ENCODE measurements at regions not wholly inside any gene's neighbourhood (a gene's known extent, or its start where the extent isn't known, plus 50 kb on each side); places are given as distances from the start of the nearest gene placed in this dataset.
"Not testable (repeated sequence)": the region's sequence is repeated elsewhere in the genome, so short reads cannot be mapped to it uniquely, and the experiment has no call there.

DNA sequence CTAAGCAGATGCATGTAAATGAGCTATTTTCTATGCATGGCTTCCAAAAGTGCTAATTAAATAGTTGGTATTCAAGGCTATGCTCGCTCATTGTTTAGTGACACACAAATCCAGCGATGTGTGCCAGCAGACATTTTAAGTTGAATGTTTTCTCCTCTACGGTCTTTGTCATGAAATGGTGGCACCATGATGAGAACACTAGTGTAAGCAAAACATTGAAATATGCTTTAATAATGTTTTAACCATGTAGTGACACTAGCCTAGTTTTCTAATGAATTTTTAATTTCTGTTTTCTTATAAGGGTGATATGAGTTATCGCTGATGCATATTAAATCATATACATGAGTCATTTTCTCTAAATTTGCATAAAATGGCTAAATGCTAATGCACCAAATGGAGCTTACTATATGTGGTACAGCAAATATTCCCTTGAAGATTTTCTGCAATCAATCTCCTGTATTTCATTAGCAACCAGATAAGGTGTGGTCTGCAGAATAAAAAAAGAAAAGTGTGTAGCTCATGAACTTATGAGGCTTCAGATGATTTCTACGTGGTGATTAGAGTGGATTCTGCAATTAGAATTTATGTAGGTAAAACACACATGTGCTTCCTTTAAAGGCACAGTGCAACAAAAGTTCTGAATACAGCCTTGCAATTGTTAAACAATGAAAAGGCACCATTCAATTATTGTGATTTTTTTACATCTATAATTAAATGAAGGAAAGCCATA, 226.6 kb downstream of the MEF2C start:
- H3K9me3 Mint-ChIP-seq = peaks cover 6 to 11% (median 8%) of the 10 kb centered on the region in 3 donors
- peaks cover 2% of the 10 kb centered on the region for H3K36me3 Mint-ChIP-seq
- H3K27ac Mint-ChIP-seq = no peak overlapping the region
- no peak overlapping the region for H3K4me3 Mint-ChIP-seq
- H3K4me1 Mint-ChIP-seq = peaks cover 7 to 12% (median 10%) of the 10 kb centered on the region in 3 donors
- peaks cover 22% of the 10 kb centered on the region for H3K27me3 Mint-ChIP-seq

DNA sequence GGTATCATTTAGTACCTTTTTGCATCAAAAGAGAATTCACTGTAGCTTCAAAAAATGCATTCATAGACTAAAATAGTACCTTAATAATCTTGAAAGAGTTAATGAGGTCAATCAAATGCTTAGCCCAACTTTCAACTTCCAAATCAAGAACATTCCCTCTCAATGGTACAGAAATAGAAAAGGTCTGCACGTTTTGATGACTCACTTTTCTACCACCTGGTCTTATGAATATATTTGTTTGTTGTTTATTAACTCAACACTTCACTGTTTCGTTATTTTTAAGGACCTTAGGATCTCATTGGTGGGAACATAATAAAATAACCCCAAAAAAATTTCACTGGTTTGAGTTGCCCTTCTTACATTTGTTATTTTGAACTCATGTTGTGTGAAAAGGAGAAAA, 229.5 kb downstream of the MEF2C start:
- H3K4me1 Mint-ChIP-seq = no peaks in the 10 kb centered on the region
- peaks cover 0 to 7% (median 2%) of the 10 kb centered on the region in 3 donors for H3K9me3 Mint-ChIP-seq
- peaks cover 8% of the 10 kb centered on the region for H3K27me3 Mint-ChIP-seq

DNA sequence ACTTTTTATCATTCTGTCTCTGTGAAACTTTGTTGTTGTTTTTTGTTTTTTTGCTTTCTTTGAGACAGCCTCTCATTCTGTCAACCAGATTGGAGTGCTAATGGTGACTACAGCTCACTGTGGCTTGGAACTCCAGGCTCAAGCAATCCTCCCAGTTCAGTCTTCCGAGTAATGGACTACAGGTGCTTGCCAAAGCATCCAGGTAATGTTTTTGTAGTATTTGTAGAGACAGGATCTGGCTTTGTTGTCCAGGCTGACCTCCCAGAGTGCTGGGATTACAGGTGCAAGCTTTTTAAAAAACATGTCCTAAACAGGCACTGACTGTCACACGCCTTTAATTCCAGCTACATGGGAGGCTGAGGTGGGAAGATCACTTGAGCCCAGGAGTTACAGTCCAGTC, 235.1 kb downstream of the MEF2C start:
- H3K36me3 Mint-ChIP-seq = peaks cover 2% of the 10 kb centered on the region
- no peak overlapping the region for H3K4me3 Mint-ChIP-seq
- H3K27me3 Mint-ChIP-seq = no peaks in the 10 kb centered on the region
- H3K27ac Mint-ChIP-seq = no peak overlapping the region
- no peaks in the 10 kb centered on the region for H3K4me1 Mint-ChIP-seq
- no peaks in the 10 kb centered on the region for H3K9me3 Mint-ChIP-seq

More for the DNA sequence above, 229.5 kb downstream of the MEF2C start:
- no peak overlapping the region for H3K27ac Mint-ChIP-seq
- peaks cover 2% of the 10 kb centered on the region for H3K36me3 Mint-ChIP-seq
- H3K4me3 Mint-ChIP-seq = no peak overlapping the region

DNA sequence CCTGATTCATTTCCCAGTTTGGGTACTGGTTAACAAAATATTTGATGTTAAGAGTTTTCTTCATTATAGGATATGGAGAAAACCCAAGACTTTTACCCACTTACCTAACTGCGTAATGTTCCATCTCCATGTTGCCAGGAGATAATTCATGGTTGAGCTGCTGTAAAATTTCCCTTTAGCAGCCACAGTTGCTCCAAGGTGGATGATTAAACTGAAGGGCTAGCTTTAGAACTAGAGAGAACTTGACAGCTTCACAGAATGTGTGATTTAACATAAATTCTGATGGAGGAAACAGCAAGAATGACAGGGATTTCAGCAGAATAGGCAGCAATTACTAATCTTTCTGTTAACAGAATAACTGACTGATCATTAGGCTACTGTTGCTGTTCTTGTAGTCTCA, 236.1 kb downstream of the MEF2C start:
- H3K27ac Mint-ChIP-seq = no peak overlapping the region
- H3K4me3 Mint-ChIP-seq = no peak overlapping the region
- H3K9me3 Mint-ChIP-seq = no peaks in the 10 kb centered on the region
- no peaks in the 10 kb centered on the region for H3K27me3 Mint-ChIP-seq
- H3K36me3 Mint-ChIP-seq = no peaks in the 10 kb centered on the region
- H3K4me1 Mint-ChIP-seq = no peaks in the 10 kb centered on the region

DNA sequence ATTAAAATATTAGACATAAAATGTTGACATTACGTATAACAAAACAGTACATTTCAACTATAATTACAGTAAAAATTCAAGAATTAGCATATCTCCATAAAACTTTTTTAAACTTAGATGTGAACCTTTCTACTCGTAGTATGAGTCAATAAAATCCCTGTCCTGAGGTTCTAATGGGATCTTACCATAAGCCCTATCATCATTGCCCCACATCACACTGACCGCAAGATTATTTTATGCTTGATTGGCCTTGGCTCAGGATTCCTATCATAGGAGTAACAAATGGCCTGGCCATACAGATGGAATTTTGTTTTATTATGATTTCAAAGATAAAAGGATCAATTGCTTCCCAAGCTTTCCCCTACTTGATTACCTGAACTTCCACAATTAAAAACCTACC, 238.3 kb downstream of the MEF2C start:
- Mint-ChIP-seq H3K4me3 (no peak overlapping the region), H3K36me3 (no peaks in the 10 kb centered on the region), H3K27ac (no peak overlapping the region), H3K4me1 (no peaks in the 10 kb centered on the region), H3K27me3 (no peaks in the 10 kb centered on the region), H3K9me3 (no peaks in the 10 kb centered on the region)

DNA sequence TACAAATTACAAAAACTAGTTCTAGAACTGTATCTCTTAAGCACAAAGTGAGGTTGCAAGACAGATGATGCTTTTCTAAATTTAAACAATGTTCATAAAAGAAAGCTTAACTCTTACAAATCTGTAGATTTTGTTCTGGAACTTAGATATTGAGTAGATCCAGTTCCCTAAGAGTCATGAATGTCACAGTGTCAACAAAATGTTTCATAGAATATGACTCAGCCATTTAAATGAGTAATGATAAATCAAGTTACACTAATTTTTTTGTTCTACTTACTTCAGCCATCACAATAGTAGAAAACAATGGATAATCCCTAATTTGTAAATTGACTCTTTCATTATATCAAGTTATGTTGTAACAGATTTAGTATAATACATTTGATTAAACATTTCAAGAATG, 239.7 kb downstream of the MEF2C start:
- no peak overlapping the region for H3K27ac Mint-ChIP-seq
- H3K4me3 Mint-ChIP-seq = no peak overlapping the region
- H3K36me3 Mint-ChIP-seq = no peaks in the 10 kb centered on the region
- no peaks in the 10 kb centered on the region for H3K27me3 Mint-ChIP-seq
- no peaks in the 10 kb centered on the region for H3K4me1 Mint-ChIP-seq
- no peaks in the 10 kb centered on the region for H3K9me3 Mint-ChIP-seq

DNA sequence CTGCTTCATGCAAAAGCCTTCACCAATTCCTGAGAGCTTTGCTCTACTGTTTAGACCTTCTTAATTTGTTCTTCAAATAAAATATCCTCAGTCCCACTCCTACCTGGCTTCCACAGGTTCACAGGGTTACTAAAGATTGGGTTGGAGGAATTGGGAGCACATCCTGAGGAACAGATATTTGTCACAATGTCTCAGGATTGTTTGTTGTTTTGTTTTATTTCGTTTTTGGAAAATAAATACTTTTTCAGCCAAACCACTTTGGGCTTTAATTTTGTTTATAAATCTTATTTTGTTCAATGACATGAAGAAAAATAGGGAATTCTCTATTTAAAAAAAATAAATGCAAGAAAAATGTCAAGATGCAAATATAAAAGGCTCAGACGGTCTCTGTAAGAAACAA, 249.0 kb downstream of the MEF2C start:
- Mint-ChIP-seq H3K4me3 (no peak overlapping the region), H3K9me3 (peaks cover 0 to 2% (median 0%) of the 10 kb centered on the region in 3 donors), H3K27ac (no peak overlapping the region), H3K36me3 (no peaks in the 10 kb centered on the region), H3K27me3 (peaks cover 6% of the 10 kb centered on the region), H3K4me1 (no peaks in the 10 kb centered on the region)

DNA sequence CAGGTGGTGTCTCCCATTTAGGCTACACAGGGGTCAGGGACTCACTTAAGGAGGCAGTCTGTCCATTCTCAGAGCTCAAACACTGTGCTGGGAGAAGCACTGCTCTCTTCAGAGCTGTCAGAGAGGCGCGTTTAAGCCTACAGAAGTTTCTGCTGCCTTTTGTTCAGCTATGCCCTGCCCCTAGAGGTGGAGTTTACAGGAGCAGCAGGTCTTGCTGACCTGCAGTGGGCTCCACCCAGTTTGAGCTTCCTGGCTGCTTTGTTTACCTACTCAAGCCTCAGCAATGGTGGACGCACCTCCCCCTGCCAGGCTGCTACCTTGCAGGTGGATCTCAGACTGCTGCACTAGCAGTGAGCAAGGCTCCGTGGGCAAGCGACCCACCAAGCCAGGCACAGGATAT, 260.1 kb downstream of the MEF2C start:
- not testable (repeated sequence) for H3K4me3 Mint-ChIP-seq, H3K9me3 Mint-ChIP-seq, H3K27ac Mint-ChIP-seq, H3K4me1 Mint-ChIP-seq, H3K27me3 Mint-ChIP-seq, H3K36me3 Mint-ChIP-seq

DNA sequence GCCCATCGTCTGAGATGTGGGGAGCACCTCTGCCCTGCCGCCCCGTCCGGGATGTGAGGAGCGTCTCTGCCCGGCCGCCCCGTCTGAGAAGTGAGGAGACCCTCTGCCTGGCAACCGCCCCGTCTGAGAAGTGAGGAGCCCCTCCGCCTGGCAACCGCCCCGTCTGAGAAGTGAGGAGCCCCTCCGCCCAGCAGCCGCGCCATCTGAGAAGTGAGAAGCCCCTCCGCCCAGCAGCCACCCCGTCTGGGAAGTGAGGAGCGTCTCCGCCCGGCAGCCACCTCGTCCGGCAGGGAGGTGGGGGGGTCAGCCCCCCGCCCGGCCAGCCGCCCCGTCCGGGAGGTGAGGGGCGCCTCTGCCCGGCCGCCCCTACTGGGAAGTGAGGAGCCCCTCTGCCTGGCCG, 267.2 kb downstream of the MEF2C start:
- H3K4me3 Mint-ChIP-seq, H3K4me1 Mint-ChIP-seq, H3K27ac Mint-ChIP-seq, H3K36me3 Mint-ChIP-seq, H3K27me3 Mint-ChIP-seq: not testable (repeated sequence)
- H3K9me3 Mint-ChIP-seq = peaks cover 5 to 12% (median 7%) of the 10 kb centered on the region in 3 donors

DNA sequence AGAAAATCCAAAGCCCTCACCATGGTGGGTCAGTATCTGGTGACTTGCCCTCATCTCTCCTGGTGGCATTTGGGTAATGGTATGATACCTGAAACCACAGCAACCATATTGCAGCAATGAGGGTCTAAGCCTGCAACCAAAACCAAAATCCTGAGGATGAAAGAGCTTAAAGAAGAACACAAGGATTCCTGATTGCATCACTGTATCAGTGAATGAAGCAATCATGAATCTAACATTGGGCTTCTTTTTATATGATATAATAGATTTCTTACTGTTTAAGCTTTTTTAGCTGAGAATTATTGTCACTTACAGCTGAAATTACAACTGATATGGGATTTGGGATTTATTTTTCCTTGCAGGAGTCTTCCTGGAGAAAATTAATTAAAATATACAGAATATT, 269.9 kb downstream of the MEF2C start:
- no peaks in the 10 kb centered on the region for H3K36me3 Mint-ChIP-seq
- no peak overlapping the region for H3K27ac Mint-ChIP-seq
- no peaks in the 10 kb centered on the region for H3K4me1 Mint-ChIP-seq
- H3K4me3 Mint-ChIP-seq = no peak overlapping the region
- H3K27me3 Mint-ChIP-seq = peaks cover 4% of the 10 kb centered on the region
- peaks cover 4 to 9% (median 4%) of the 10 kb centered on the region in 3 donors for H3K9me3 Mint-ChIP-seq

DNA sequence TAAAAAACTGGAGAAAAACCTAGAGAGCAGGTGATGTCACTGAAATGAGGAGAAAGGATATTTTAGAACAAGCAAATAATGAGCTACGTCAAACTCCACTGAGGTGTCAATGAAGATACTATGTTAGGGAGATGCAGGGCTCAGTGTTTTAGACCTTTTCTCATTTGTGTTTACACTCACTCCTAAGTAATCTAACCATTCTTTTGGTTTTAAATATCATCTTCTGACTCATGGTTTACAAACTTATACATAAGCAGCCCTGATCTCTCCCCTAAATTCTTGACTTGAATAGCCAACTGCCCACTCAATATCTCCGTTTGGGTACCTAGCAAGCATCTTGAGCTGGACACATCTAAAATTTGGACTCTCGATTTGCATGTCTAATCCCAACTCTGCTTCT, 272.4 kb downstream of the MEF2C start:
- Mint-ChIP-seq H3K27ac (no peak overlapping the region), H3K4me1 (no peaks in the 10 kb centered on the region), H3K4me3 (no peak overlapping the region)

DNA sequence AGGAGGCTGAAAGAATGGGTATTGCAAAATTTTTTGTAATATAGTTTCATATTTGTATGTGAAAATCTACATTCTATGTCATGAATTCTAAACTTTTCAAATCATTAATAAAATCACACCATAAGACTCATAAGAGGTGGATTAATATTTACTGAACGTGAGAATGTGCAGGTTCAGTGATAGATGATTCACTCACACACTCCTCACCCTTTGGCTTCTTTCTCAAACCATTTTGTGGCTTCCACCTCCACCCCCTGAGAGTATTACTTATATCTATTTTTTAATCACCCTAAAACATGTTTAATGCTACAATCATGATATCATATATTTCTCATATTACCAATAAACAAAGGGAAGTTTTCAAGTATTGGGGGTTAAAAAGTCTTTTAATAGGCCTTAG, 275.5 kb downstream of the MEF2C start:
- Mint-ChIP-seq H3K9me3 (peaks cover 0 to under 1% (median 0%) of the 10 kb centered on the region in 3 donors), H3K4me3 (no peak overlapping the region), H3K4me1 (no peaks in the 10 kb centered on the region), H3K27ac (no peak overlapping the region), H3K27me3 (peaks cover 4% of the 10 kb centered on the region), H3K36me3 (no peaks in the 10 kb centered on the region)

More for the DNA sequence above, 272.4 kb downstream of the MEF2C start:
- H3K27me3 Mint-ChIP-seq = peaks cover 4% of the 10 kb centered on the region
- peaks cover 0 to 7% (median 4%) of the 10 kb centered on the region in 3 donors for H3K9me3 Mint-ChIP-seq
- H3K36me3 Mint-ChIP-seq = no peaks in the 10 kb centered on the region

DNA sequence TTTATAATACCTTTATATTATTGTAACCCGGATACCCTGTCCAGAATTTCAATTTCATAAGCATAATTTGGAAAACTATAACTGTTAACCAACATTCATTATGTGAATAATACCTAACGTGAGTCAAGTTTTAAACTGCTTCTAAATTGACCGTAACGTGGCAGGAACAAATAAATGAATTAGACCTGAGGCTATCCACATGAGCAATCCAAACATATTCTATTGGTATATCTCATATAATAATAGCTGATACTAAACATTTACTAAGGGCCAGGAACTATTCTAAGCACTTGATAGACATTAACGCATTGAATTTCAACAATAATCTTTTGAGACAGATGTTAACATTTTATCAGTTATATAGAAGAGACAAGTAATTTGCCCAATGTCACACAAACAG, 276.4 kb downstream of the MEF2C start:
- Mint-ChIP-seq H3K27ac (no peak overlapping the region), H3K27me3 (peaks cover 7% of the 10 kb centered on the region), H3K4me1 (no peaks in the 10 kb centered on the region), H3K9me3 (peaks cover 0 to 3% (median 2%) of the 10 kb centered on the region in 3 donors), H3K36me3 (no peaks in the 10 kb centered on the region), H3K4me3 (no peak overlapping the region)

DNA sequence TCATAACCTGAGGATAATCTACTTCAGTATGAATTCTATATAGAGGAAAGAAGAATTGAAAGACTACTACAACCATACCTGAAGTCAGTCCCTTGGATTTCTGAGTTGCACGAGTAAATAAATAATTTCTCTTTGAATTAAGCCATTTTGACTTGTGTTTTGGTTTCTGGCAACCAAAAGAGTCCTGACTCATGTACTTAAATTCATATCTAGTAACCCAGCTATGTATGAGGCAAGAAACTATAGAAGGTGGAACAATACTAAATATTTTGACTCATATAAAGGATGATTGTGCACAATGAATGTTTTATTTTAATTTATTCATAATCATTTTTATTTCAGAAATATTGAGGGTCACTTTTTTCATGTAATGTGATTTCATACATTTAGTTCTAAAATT, 276.8 kb downstream of the MEF2C start:
- Mint-ChIP-seq H3K27me3 (peaks cover 8% of the 10 kb centered on the region), H3K9me3 (peaks cover 0 to 3% (median 2%) of the 10 kb centered on the region in 3 donors), H3K27ac (no peak overlapping the region), H3K4me3 (no peak overlapping the region), H3K36me3 (no peaks in the 10 kb centered on the region), H3K4me1 (no peaks in the 10 kb centered on the region)

DNA sequence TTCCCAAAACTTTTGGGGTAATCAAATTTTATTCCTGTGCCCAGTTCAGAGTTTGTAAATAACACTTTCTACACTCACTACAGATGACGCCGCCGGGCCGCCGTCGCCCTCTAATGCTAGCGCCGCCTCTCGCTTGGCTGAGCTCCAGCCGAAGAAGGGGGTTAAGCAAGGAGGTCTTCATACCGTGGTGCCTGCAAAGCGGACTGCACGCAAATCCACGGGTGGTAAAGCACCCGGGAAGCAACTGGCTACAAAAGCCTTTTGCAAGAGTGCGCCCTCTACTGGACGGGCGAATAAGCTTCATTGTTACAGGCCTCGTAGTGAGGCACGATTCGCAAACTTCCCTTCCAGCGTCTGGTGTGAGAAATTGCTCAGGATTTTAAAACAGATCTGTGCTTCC, 280.4 kb downstream of the MEF2C start:
- H3K27ac Mint-ChIP-seq = no peak overlapping the region
- no peaks in the 10 kb centered on the region for H3K4me1 Mint-ChIP-seq
- H3K4me3 Mint-ChIP-seq = no peak overlapping the region
- no peaks in the 10 kb centered on the region for H3K36me3 Mint-ChIP-seq
- H3K9me3 Mint-ChIP-seq = peaks cover 0 to 3% (median 2%) of the 10 kb centered on the region in 3 donors
- peaks cover 5% of the 10 kb centered on the region for H3K27me3 Mint-ChIP-seq

DNA sequence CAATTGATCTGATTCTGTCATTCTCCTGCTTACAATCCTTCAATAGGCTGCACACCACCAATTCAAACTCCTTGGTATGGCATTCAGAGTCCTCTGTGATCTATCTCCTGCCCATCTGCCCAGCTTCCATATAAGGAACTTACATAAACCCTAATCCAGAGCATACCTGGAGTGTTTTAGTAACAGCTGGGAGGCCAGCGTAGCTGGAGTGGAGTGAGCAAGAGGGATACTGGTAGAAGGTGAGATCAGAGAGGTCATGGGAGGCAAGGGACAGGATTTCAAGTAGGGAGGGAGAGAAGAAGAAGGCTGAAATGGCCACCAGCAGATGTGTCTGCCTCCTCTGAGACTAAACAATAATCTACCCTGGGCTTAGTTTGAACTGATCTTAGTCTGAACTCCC, 288.5 kb downstream of the MEF2C start:
- Mint-ChIP-seq H3K4me3 (no peak overlapping the region), H3K9me3 (peaks cover 0 to 4% (median 2%) of the 10 kb centered on the region in 3 donors), H3K27me3 (no peaks in the 10 kb centered on the region), H3K4me1 (no peaks in the 10 kb centered on the region), H3K27ac (no peak overlapping the region), H3K36me3 (no peaks in the 10 kb centered on the region)

Measured in IgD-negative memory B cell (primary cell).